ENCODE measurements at regions not wholly inside any gene's neighbourhood (a gene's known extent, or its start where the extent isn't known, plus 50 kb on each side); places are given as distances from the start of the nearest gene placed in this dataset.

DNA sequence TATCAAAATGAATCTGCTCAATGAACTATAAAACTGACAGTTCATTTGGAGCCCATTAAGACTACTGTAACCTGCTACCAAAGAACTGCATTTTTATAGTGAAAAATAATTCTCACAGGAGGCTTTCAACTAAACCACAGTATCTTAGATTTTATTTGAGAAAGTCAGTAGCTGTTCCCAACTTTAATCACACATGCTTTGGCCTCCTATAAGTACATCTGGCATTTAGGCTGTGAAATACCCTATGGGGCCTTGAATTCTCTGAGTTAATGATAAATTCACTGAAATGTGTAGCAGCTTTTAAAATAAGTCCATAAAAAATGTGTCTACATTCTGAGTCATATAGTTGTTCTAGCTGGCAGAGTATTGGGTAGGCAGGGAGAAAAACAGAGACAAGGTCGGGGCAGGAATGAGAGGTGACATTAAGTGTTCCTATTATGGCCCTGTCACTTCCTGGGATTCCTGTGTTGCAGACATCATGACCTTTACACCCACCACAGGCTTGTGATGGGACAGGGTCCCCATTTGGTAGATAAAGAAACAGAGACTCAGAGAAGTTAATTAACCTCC lies 588.8 kb downstream of the REEP3 start:
- TF ChIP-seq, protein P1, sequence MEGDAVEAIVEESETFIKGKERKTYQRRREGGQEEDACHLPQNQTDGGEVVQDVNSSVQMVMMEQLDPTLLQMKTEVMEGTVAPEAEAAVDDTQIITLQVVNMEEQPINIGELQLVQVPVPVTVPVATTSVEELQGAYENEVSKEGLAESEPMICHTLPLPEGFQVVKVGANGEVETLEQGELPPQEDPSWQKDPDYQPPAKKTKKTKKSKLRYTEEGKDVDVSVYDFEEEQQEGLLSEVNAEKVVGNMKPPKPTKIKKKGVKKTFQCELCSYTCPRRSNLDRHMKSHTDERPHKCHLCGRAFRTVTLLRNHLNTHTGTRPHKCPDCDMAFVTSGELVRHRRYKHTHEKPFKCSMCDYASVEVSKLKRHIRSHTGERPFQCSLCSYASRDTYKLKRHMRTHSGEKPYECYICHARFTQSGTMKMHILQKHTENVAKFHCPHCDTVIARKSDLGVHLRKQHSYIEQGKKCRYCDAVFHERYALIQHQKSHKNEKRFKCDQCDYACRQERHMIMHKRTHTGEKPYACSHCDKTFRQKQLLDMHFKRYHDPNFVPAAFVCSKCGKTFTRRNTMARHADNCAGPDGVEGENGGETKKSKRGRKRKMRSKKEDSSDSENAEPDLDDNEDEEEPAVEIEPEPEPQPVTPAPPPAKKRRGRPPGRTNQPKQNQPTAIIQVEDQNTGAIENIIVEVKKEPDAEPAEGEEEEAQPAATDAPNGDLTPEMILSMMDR (IDR thresholded peaks at IDR 0.05): no peak
- no peak for TF ChIP-seq EZH2 (IDR thresholded peaks at IDR 0.05; ENCODE audit: borderline replicate concordance, insufficient read depth, low read depth, low read length, poor library complexity, severe bottlenecking)

All from B cell (primary cell).